Smooth muscle cell (in vitro differentiated cells): ENCODE measurements at regions not wholly inside any gene's neighbourhood (a gene's known extent, or its start where the extent isn't known, plus 50 kb on each side); places are given as distances from the start of the nearest gene placed in this dataset.

Experiments used
- DNase-seq: peaks from one replicate; lab custom pipeline; 2025; ENCODE audit not compliant: unreplicated experiment; lab: John Stamatoyannopoulos, UW
- H2AFZ ChIP-seq: fragments of 200-600 bp; sonication (generic); 2 replicates; pipeline ENCODE4 v1.6.0; 2016; ENCODE audit warnings: antibody characterized with exemption, low read depth, mild to moderate bottlenecking
- H3F3A ChIP-seq: fragments of 200-600 bp; sonication (generic); 2 replicates; pipeline ENCODE4 v1.6.0; 2017; ENCODE audit warnings: antibody characterized with exemption, low read depth
- H3K27ac ChIP-seq: fragments of 200-600 bp; sonication (generic); 2 replicates; pipeline ENCODE4 v1.5.1; 2016; ENCODE audit warnings: low read depth, mild to moderate bottlenecking
- H3K27me3 ChIP-seq: fragments of 200-600 bp; sonication (generic); 2 replicates; pipeline ENCODE4 v1.6.1; 2016; ENCODE audit warnings: low read depth, mild to moderate bottlenecking
- H3K36me3 ChIP-seq: fragments of 200-600 bp; sonication (generic); 2 replicates; pipeline ENCODE4 v1.5.1; 2016; ENCODE audit warnings: low read depth
- H3K4me1 ChIP-seq: fragments of 200-600 bp; sonication (generic); 2 replicates; pipeline ENCODE4 v1.5.1; 2016; ENCODE audit warnings: low read depth
- H3K4me2 ChIP-seq: fragments of 200-600 bp; sonication (generic); 2 replicates; pipeline ENCODE4 v1.6.0; 2016; ENCODE audit warnings: mild to moderate bottlenecking
- H3K4me3 ChIP-seq: fragments of 200-600 bp; sonication (generic); 2 replicates; pipeline ENCODE4 v1.5.1; 2016; ENCODE audit warnings: mild to moderate bottlenecking
- H3K79me2 ChIP-seq: fragments of 200-600 bp; sonication (generic); 2 replicates; pipeline ENCODE4 v1.6.0; 2016; ENCODE audit warnings: low read depth, mild to moderate bottlenecking
- H3K9ac ChIP-seq: fragments of 200-600 bp; sonication (generic); 2 replicates; pipeline ENCODE4 v1.6.0; 2016; ENCODE audit warnings: low read depth
- H3K9me3 ChIP-seq: fragments of 200-600 bp; sonication (generic); replicated peaks from 2 replicates; pipeline ENCODE4 v1.5.1; 2016; ENCODE audit warnings: low read depth
- H4K20me1 ChIP-seq: fragments of 200-600 bp; sonication (generic); 2 replicates; pipeline ENCODE4 v1.6.0; 2016; ENCODE audit warnings: low read depth
- CTCF ChIP-seq: fragments of 200-600 bp; sonication (generic); IDR thresholded peaks from 2 replicates; pipeline ENCODE4 v1.5.1; 2017; ENCODE audit warnings: borderline replicate concordance, mild to moderate bottlenecking, antibody characterized with exemption; ENCODE audit not compliant: insufficient read depth, poor library complexity, severe bottlenecking
- WGBS: methylation state at CpG from one replicate; pipeline ENCODE4 v1.1.7; 2016; ENCODE audit warnings: low lambda C conversion rate; 5-methylcytosine and 5-hydroxymethylcytosine counted together

GRCh38 chr17:5715478-5715877 lies 131.2 kb upstream of the NLRP1 start:
- Histone ChIP-seq H3K4me3 (no peak overlapping the region), H4K20me1 (no peaks in the 10 kb centered on the region), H2AFZ (no peak overlapping the region), H3K27me3 (no peaks in the 10 kb centered on the region), H3K4me1 (peaks cover 13% of the 10 kb centered on the region), H3K9me3 (no peaks in the 10 kb centered on the region), H3F3A (no peaks in the 10 kb centered on the region), H3K79me2 (no peaks in the 10 kb centered on the region), H3K9ac (no peak overlapping the region), H3K4me2 (no peak overlapping the region), H3K36me3 (no peaks in the 10 kb centered on the region), H3K27ac (no peak overlapping the region)
- no peak for DNase-seq
- TF ChIP-seq CTCF, result no peak
- 88% methylated on average over 8 of the region's 8 CpGs for WGBS

DNA sequence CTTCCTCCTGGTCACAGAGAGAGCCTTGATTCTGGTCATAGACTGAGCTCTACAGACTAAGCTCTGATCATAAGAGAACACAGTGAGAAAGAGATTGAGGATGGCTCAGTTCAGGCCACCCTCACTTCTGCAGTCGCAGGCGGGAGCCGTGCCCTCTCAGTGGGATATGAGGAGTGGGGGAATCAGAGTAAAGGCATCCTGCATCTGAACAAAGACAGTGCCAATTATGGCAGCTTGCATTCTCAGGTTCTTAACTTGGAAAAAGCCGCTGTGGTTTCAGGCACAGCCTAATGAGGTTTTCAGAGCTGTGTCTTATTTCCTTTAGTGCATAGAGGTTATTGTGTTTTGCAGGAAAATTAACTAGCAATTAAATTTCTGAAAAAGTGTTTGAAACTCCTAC lies 134.4 kb upstream of the NLRP1 start:
- DNase-seq, result no peak
- no peaks in the 10 kb centered on the region for H3K9me3 ChIP-seq
- no peaks in the 10 kb centered on the region for H3K79me2 ChIP-seq
- H4K20me1 ChIP-seq, result no peaks in the 10 kb centered on the region
- peaks cover 8% of the 10 kb centered on the region for H3K4me1 ChIP-seq
- no peak overlapping the region for H3K4me3 ChIP-seq
- H3K9ac ChIP-seq, result no peak overlapping the region
- no peak overlapping the region for H3K27ac ChIP-seq
- no peaks in the 10 kb centered on the region for H3F3A ChIP-seq
- H3K27me3 ChIP-seq, result peaks cover 3% of the 10 kb centered on the region
- H3K4me2 ChIP-seq, result no peak overlapping the region
- no peak for TF ChIP-seq CTCF
- no peaks in the 10 kb centered on the region for H3K36me3 ChIP-seq
- H2AFZ ChIP-seq, result no peak overlapping the region
- 91% methylated on average over 4 of the region's 4 CpGs for WGBS

GRCh38 chr17:5719976-5720375 lies 135.7 kb upstream of the NLRP1 start:
- peaks cover 3% of the 10 kb centered on the region for H3K27me3 ChIP-seq
- 92% methylated on average over 4 of the region's 4 CpGs for WGBS

More at GRCh38 chr17:5719976-5720375, 135.7 kb upstream of the NLRP1 start:
- H3K4me2 ChIP-seq, result no peak overlapping the region
- no peak overlapping the region for H3K9ac ChIP-seq
- H3K79me2 ChIP-seq, result no peaks in the 10 kb centered on the region
- no peaks in the 10 kb centered on the region for H3K36me3 ChIP-seq
- no peak overlapping the region for H2AFZ ChIP-seq
- H3K9me3 ChIP-seq, result no peaks in the 10 kb centered on the region
- no peak for DNase-seq
- H4K20me1 ChIP-seq, result no peaks in the 10 kb centered on the region
- H3K4me1 ChIP-seq, result peaks cover 8% of the 10 kb centered on the region
- H3K4me3 ChIP-seq, result no peak overlapping the region
- no peaks in the 10 kb centered on the region for H3F3A ChIP-seq
- H3K27ac ChIP-seq, result no peak overlapping the region
- TF ChIP-seq CTCF, result no peak
